Neuronal stem cell (in vitro differentiated cells): ENCODE measurements at regions not wholly inside any gene's neighbourhood (a gene's known extent, or its start where the extent isn't known, plus 50 kb on each side); places are given as distances from the start of the nearest gene placed in this dataset.

ENCODE experiments used
- DNase-seq: peaks from one replicate; pipeline ENCODE4 v3.0.0-alpha.2; 2013; ENCODE audit warnings: low spot score
- H2AFZ ChIP-seq: one replicate; pipeline ENCODE4 v1.6.1; 2013; ENCODE audit warnings: mild to moderate bottlenecking, low read length, inconsistent platforms
- H2AK5ac ChIP-seq: 2 replicates; pipeline ENCODE4 v1.6.1; 2013; ENCODE audit warnings: low read depth, mild to moderate bottlenecking, inconsistent platforms, low read length, moderate library complexity, mixed read lengths
- H2BK120ac ChIP-seq: 2 replicates; pipeline ENCODE4 v1.6.1; 2013; ENCODE audit warnings: low read depth, mild to moderate bottlenecking, inconsistent platforms, low read length, moderate library complexity, mixed read lengths
- H2BK12ac ChIP-seq: one replicate; pipeline ENCODE4 v1.6.1; 2013; ENCODE audit warnings: low read length, inconsistent platforms
- H2BK15ac ChIP-seq: 2 replicates; pipeline ENCODE4 v1.6.1; 2013; ENCODE audit warnings: mild to moderate bottlenecking, low read length, inconsistent platforms, mixed read lengths
- H2BK5ac ChIP-seq: one replicate; pipeline ENCODE4 v1.6.1; 2013; ENCODE audit warnings: inconsistent platforms, mild to moderate bottlenecking, low read length, moderate library complexity
- H3K14ac ChIP-seq: one replicate; pipeline ENCODE4 v1.6.1; 2013; ENCODE audit warnings: low read length, inconsistent platforms
- H3K18ac ChIP-seq: 2 replicates; pipeline ENCODE4 v1.6.1; 2013; ENCODE audit warnings: low read length, inconsistent platforms
- H3K23ac ChIP-seq: 2 replicates; pipeline ENCODE4 v1.6.1; 2013; ENCODE audit warnings: low read depth, mild to moderate bottlenecking, mixed read lengths, low read length, inconsistent platforms; ENCODE audit not compliant: poor library complexity
- H3K27ac ChIP-seq: replicated peaks from 3 replicates; pipeline ENCODE4 v1.5.1; 2013; ENCODE audit warnings: low read length, inconsistent platforms
- H3K27me3 ChIP-seq, 3 experiments: 2 replicates each; pipeline ENCODE4 v1.6.1; 2013; ENCODE audit warnings: low read length in 3 of 3, mild to moderate bottlenecking in 2 of 3, inconsistent platforms in 1 of 3, low read depth in 1 of 3, mixed read lengths in 1 of 3, moderate library complexity in 1 of 3; ENCODE audit not compliant: control insufficient read depth in 3 of 3, insufficient read depth in 3 of 3
- H3K36me3 ChIP-seq, 2 donors: replicated peaks in 1 of 2; 2 replicates each; pipeline ENCODE4 v1.6.1; 2013; ENCODE audit warnings: low read length in 2 of 2; ENCODE audit not compliant: control insufficient read depth in 2 of 2, insufficient read depth in 2 of 2
- H3K4ac ChIP-seq: 2 replicates; pipeline ENCODE4 v1.6.1; 2013; ENCODE audit warnings: inconsistent platforms, mild to moderate bottlenecking, low read length, moderate library complexity
- H3K4me1 ChIP-seq, 2 donors: 1 replicate in 1 of 2; 2 replicates in 1 of 2; pipeline ENCODE4 v1.6.1; 2013; ENCODE audit warnings: low read length in 2 of 2, low read depth in 1 of 2; ENCODE audit not compliant: control insufficient read depth in 2 of 2, insufficient read depth in 1 of 2
- H3K4me2 ChIP-seq: one replicate; pipeline ENCODE4 v1.6.1; 2013; ENCODE audit warnings: mild to moderate bottlenecking, low read length, inconsistent platforms; ENCODE audit not compliant: insufficient read depth, poor library complexity, severe bottlenecking
- H3K4me3 ChIP-seq, 2 donors: 2 replicates each; pipeline ENCODE4 v1.5.1; 2013; ENCODE audit warnings: low read length in 2 of 2, mild to moderate bottlenecking in 2 of 2, inconsistent platforms in 1 of 2, moderate library complexity in 1 of 2
- H3K79me1 ChIP-seq: one replicate; pipeline ENCODE4 v1.6.1; 2013; ENCODE audit warnings: low read depth, mild to moderate bottlenecking, inconsistent platforms, low read length, moderate library complexity
- H3K9ac ChIP-seq: one replicate; pipeline ENCODE4 v1.6.1; 2013; ENCODE audit warnings: mild to moderate bottlenecking, low read depth, low read length, inconsistent platforms; ENCODE audit not compliant: poor library complexity
- H3K9me3 ChIP-seq, 2 donors: replicated peaks in 1 of 2; 2 replicates each; pipeline versions ENCODE3 to v1.6.1; 2013; ENCODE audit warnings: low read length in 2 of 2, mild to moderate bottlenecking in 2 of 2, inconsistent platforms in 1 of 2, low read depth in 1 of 2, mixed read lengths in 1 of 2, moderate library complexity in 1 of 2; ENCODE audit not compliant: control insufficient read depth in 2 of 2, insufficient read depth in 1 of 2
- H4K8ac ChIP-seq: one replicate; pipeline ENCODE4 v1.6.1; 2013; ENCODE audit warnings: low read depth, mild to moderate bottlenecking, inconsistent platforms, low read length, moderate library complexity
- H4K91ac ChIP-seq: one replicate; pipeline ENCODE4 v1.6.1; 2013; ENCODE audit warnings: low read length, low read depth, mild to moderate bottlenecking, inconsistent platforms; ENCODE audit not compliant: poor library complexity
- WGBS, 2 donors: extraction: QIAGEN DNeasy Blood & Tissue Kit; methylation state at CpG; one replicate each; pipeline ENCODE4 v1.1.7; 2013; ENCODE audit warnings: missing lambda C conversion rate in 2 of 2, mixed read lengths in 1 of 2; ENCODE audit not compliant: insufficient read length in 2 of 2, insufficient replicate concordance in 1 of 2; ENCODE audit errors: extremely low coverage in 2 of 2; 5-methylcytosine and 5-hydroxymethylcytosine counted together

GRCh38 chr2:208653383-208653782 lies 246.8 kb downstream of the PTH2R start:
- no peak overlapping the region for H2AK5ac ChIP-seq
- H3K27me3 ChIP-seq, result no peaks in the 10 kb centered on the region
- no peaks in the 10 kb centered on the region for H3K36me3 ChIP-seq
- H3K4ac ChIP-seq, result no peak overlapping the region
- no peak overlapping the region for H2AFZ ChIP-seq
- H3K9ac ChIP-seq, result no peak overlapping the region
- H2BK5ac ChIP-seq, result no peak overlapping the region
- H2BK12ac ChIP-seq, result no peak overlapping the region
- no peak overlapping the region for H3K4me2 ChIP-seq
- H3K4me1 ChIP-seq, result no peaks in the 10 kb centered on the region
- H3K23ac ChIP-seq, result no peak overlapping the region
- no peak overlapping the region for H4K91ac ChIP-seq
- no peak overlapping the region for H3K27ac ChIP-seq
- no peak overlapping the region for H2BK15ac ChIP-seq
- H3K14ac ChIP-seq, result no peak overlapping the region
- DNase-seq, result no peak
- H3K79me1 ChIP-seq, result no peaks in the 10 kb centered on the region
- WGBS, 2 donors, result no CpG with 5 or more reads among the region's 3 CpGs
- H2BK120ac ChIP-seq, result no peak overlapping the region
- H4K8ac ChIP-seq, result no peak overlapping the region
- H3K4me3 ChIP-seq, result no peak overlapping the region
- H3K18ac ChIP-seq, result no peak overlapping the region
- no peaks in the 10 kb centered on the region for H3K9me3 ChIP-seq

- Histone ChIP-seq H2BK12ac (no peak overlapping the region), H3K27me3 (no peaks in the 10 kb centered on the region), H3K9me3 (no peaks in the 10 kb centered on the region), H2AFZ (no peak overlapping the region), H3K9ac (no peak overlapping the region), H2AK5ac (no peak overlapping the region), H4K8ac (no peak overlapping the region), H4K91ac (no peak overlapping the region), H3K4ac (no peak overlapping the region), H3K18ac (no peak overlapping the region), H3K14ac (no peak overlapping the region), H3K4me1 (no peaks in the 10 kb centered on the region), H3K23ac (no peak overlapping the region), H3K36me3 (no peaks in the 10 kb centered on the region), H3K4me2 (no peak overlapping the region), H2BK120ac (no peak overlapping the region), H3K27ac (no peak overlapping the region), H2BK15ac (no peak overlapping the region), H3K79me1 (no peaks in the 10 kb centered on the region), H2BK5ac (no peak overlapping the region), H3K4me3 (no peak overlapping the region)
- DNase-seq, result no peak
These were observed 247.5 kb downstream of the PTH2R start for GRCh38 chr2:208654056-208654455.

GRCh38 chr2:208657468-208657867 lies 250.9 kb downstream of the PTH2R start:
- Histone ChIP-seq H2AFZ (no peak overlapping the region), H2BK5ac (no peak overlapping the region), H3K27me3 (no peaks in the 10 kb centered on the region), H3K18ac (no peak overlapping the region), H3K23ac (no peak overlapping the region), H3K9me3 (no peaks in the 10 kb centered on the region), H2BK15ac (no peak overlapping the region), H3K36me3 (no peaks in the 10 kb centered on the region), H3K4me2 (no peak overlapping the region), H3K14ac (no peak overlapping the region), H3K4me1 (no peaks in the 10 kb centered on the region), H2AK5ac (no peak overlapping the region), H3K4me3 (no peak overlapping the region), H3K27ac (no peak overlapping the region), H3K79me1 (no peaks in the 10 kb centered on the region), H3K4ac (no peak overlapping the region), H2BK120ac (no peak overlapping the region), H3K9ac (no peak overlapping the region), H4K8ac (no peak overlapping the region), H4K91ac (no peak overlapping the region), H2BK12ac (no peak overlapping the region)
- no CpG with 5 or more reads among the region's 1 CpG for WGBS, 2 donors
- no peak for DNase-seq

GRCh38 chr2:208669394-208669793 lies 262.8 kb downstream of the PTH2R start:
- no peak overlapping the region for H3K9ac ChIP-seq
- no peak overlapping the region for H3K4ac ChIP-seq
- H3K4me3 ChIP-seq, result no peak overlapping the region
- H3K36me3 ChIP-seq, result no peaks in the 10 kb centered on the region
- H2BK120ac ChIP-seq, result no peak overlapping the region
- H3K4me2 ChIP-seq, result no peak overlapping the region
- peaks cover 0 to 4% of the 10 kb centered on the region in 2 donors for H3K4me1 ChIP-seq
- WGBS, 2 donors, result no CpG with 5 or more reads among the region's 2 CpGs
- no peak for DNase-seq
- H2AK5ac ChIP-seq, result no peak overlapping the region
- no peaks in the 10 kb centered on the region for H3K79me1 ChIP-seq
- H4K8ac ChIP-seq, result no peak overlapping the region
- H3K14ac ChIP-seq, result no peak overlapping the region
- H4K91ac ChIP-seq, result no peak overlapping the region
- no peak overlapping the region for H2AFZ ChIP-seq
- H3K27ac ChIP-seq, result no peak overlapping the region
- no peak overlapping the region for H2BK15ac ChIP-seq
- H3K23ac ChIP-seq, result no peak overlapping the region
- no peak overlapping the region for H3K18ac ChIP-seq
- H3K27me3 ChIP-seq, result no peaks in the 10 kb centered on the region
- no peak overlapping the region for H2BK12ac ChIP-seq
- no peaks in the 10 kb centered on the region for H3K9me3 ChIP-seq
- H2BK5ac ChIP-seq, result no peak overlapping the region
